ENCODE measurements at regions not wholly inside any gene's neighbourhood (a gene's known extent, or its start where the extent isn't known, plus 50 kb on each side); places are given as distances from the start of the nearest gene placed in this dataset.

DNA sequence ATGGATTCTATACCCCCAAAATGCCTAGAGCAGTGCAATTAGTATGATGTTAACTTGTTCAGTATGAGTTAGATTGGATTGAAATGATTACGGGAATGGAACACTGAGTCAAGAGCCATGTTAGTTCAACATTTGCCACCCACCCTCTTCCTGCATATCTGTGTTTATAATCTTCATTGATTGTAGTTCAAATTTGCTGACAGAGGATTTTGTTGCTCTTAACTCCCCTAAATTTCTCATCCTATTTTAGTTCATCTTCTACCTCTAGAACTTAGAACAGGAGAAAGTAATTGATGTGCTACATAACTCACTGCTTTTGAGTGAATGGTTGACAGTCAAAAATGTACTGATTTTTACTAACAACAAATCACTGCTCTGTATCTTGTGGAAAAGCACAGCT is 673.5 kb upstream of the NRXN1 start:
- TF ChIP-seq, protein P1, sequence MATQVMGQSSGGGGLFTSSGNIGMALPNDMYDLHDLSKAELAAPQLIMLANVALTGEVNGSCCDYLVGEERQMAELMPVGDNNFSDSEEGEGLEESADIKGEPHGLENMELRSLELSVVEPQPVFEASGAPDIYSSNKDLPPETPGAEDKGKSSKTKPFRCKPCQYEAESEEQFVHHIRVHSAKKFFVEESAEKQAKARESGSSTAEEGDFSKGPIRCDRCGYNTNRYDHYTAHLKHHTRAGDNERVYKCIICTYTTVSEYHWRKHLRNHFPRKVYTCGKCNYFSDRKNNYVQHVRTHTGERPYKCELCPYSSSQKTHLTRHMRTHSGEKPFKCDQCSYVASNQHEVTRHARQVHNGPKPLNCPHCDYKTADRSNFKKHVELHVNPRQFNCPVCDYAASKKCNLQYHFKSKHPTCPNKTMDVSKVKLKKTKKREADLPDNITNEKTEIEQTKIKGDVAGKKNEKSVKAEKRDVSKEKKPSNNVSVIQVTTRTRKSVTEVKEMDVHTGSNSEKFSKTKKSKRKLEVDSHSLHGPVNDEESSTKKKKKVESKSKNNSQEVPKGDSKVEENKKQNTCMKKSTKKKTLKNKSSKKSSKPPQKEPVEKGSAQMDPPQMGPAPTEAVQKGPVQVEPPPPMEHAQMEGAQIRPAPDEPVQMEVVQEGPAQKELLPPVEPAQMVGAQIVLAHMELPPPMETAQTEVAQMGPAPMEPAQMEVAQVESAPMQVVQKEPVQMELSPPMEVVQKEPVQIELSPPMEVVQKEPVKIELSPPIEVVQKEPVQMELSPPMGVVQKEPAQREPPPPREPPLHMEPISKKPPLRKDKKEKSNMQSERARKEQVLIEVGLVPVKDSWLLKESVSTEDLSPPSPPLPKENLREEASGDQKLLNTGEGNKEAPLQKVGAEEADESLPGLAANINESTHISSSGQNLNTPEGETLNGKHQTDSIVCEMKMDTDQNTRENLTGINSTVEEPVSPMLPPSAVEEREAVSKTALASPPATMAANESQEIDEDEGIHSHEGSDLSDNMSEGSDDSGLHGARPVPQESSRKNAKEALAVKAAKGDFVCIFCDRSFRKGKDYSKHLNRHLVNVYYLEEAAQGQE (IDR thresholded peaks at IDR 0.05; ENCODE audit: insufficient read depth in 1 of 2, low read depth in 2 of 2, low read length in 2 of 2), result no peak
- no peak for TF ChIP-seq FOXP2 (optimal IDR thresholded peaks at IDR 0.05; ENCODE audit: borderline replicate concordance, extremely low read depth, extremely low read length, insufficient read depth)
- no peak for TF ChIP-seq POLR2AphosphoS5 (IDR thresholded peaks at IDR 0.05; ENCODE audit: low read depth, low read length)
- TF ChIP-seq TAF1 (IDR thresholded peaks at IDR 0.05; ENCODE audit: borderline replicate concordance, insufficient read depth, low read length), result no peak
- no peak for TF ChIP-seq SIN3A (IDR thresholded peaks at IDR 0.05; ENCODE audit: borderline replicate concordance, insufficient read depth, low read length)

DNA sequence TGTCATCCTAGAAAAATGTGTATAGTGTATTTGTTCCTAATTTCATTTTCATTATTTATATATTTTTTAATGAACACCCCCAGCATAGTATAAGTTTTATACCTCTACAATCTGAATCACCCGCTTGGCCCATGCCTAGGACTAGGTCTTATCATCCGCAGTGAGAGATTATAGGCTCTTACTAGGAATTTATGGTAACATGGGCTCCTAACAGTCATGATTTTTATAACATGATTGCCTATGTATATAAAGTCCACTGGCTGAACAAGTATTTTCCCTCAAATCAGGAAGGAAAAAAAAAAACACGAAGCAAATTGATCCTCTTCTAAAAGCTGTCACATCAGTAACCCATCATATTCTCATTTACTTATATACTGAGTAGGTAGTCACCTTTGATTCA is 666.1 kb upstream of the NRXN1 start:
- TF ChIP-seq TAF1 (IDR thresholded peaks at IDR 0.05; ENCODE audit: borderline replicate concordance, insufficient read depth, low read length), result no peak
- TF ChIP-seq POLR2AphosphoS5 (IDR thresholded peaks at IDR 0.05; ENCODE audit: low read depth, low read length), result no peak
- TF ChIP-seq, protein P1 (IDR thresholded peaks at IDR 0.05; ENCODE audit: insufficient read depth in 1 of 2, low read depth in 2 of 2, low read length in 2 of 2), result no peak
- no peak for TF ChIP-seq FOXP2 (optimal IDR thresholded peaks at IDR 0.05; ENCODE audit: borderline replicate concordance, extremely low read depth, extremely low read length, insufficient read depth)
- TF ChIP-seq SIN3A (IDR thresholded peaks at IDR 0.05; ENCODE audit: borderline replicate concordance, insufficient read depth, low read length), result no peak

DNA sequence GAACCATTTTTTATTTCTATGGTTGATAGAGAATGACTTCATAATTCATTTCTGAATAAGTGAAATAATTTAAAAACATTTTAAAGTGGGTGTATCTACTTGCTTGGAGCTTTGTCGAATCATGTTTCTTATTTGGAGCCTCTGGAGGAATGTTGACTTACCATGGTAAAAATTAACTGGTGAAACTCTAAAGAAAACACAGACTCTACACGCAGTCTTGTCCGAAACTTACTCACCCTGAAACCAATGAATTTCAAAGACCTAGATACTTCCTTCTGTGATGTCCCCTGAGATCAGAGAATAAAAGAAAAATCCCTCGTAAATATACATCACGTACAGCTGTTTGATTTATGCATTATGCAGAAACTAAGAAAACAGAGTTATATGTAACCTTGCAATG is 665.2 kb upstream of the NRXN1 start:
- TF ChIP-seq, protein P1 (IDR thresholded peaks at IDR 0.05; ENCODE audit: insufficient read depth in 1 of 2, low read depth in 2 of 2, low read length in 2 of 2), result no peak
- TF ChIP-seq FOXP2 (optimal IDR thresholded peaks at IDR 0.05; ENCODE audit: borderline replicate concordance, extremely low read depth, extremely low read length, insufficient read depth), result no peak
- TF ChIP-seq TAF1 (IDR thresholded peaks at IDR 0.05; ENCODE audit: borderline replicate concordance, insufficient read depth, low read length), result no peak
- TF ChIP-seq SIN3A (IDR thresholded peaks at IDR 0.05; ENCODE audit: borderline replicate concordance, insufficient read depth, low read length), result no peak
- no peak for TF ChIP-seq POLR2AphosphoS5 (IDR thresholded peaks at IDR 0.05; ENCODE audit: low read depth, low read length)

DNA sequence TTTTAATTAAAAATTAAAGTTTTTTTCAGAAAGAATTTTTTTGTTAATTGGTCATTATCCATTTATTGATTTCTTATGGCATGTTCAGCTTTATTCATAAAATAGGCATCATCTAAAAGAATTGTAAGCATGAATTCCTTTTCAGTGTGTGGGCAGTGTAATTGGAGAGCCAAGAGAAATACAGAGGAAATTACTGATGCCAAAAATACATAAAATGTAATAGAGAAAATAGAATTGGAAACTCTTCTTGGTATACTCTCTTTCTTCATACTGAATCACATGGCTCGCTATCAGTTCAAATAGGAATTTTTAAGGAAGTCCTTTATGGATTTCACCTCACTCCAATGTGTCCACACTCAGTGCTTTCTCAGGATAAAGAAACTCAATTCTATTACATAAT is 663.6 kb upstream of the NRXN1 start:
- TF ChIP-seq FOXP2 (optimal IDR thresholded peaks at IDR 0.05; ENCODE audit: borderline replicate concordance, extremely low read depth, extremely low read length, insufficient read depth) (no peak), SIN3A (IDR thresholded peaks at IDR 0.05; ENCODE audit: borderline replicate concordance, insufficient read depth, low read length) (no peak), TAF1 (IDR thresholded peaks at IDR 0.05; ENCODE audit: borderline replicate concordance, insufficient read depth, low read length) (no peak), POLR2AphosphoS5 (IDR thresholded peaks at IDR 0.05; ENCODE audit: low read depth, low read length) (no peak)
- TF ChIP-seq, protein P1 (IDR thresholded peaks at IDR 0.05; ENCODE audit: insufficient read depth in 1 of 2, low read depth in 2 of 2, low read length in 2 of 2), result no peak

DNA sequence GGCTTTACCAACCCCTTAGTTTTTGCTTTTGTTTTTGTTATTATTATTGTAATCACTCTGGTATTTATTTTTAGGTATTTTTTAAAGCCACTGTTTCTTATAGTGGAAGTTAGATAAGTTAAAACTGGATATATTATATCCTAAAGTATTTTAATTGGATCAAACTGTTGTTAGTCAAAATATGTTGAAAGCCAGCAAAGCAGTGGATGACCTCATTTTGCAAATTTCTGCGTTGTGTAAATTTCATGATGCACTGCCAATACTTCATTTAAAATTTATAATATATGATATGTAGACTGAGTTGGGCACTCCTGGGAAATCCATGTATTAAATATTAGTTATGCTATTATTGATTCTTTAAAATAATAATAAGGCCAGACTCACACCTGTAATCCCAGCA is 661.7 kb upstream of the NRXN1 start:
- TF ChIP-seq POLR2AphosphoS5 (IDR thresholded peaks at IDR 0.05; ENCODE audit: low read depth, low read length) (no peak), FOXP2 (optimal IDR thresholded peaks at IDR 0.05; ENCODE audit: borderline replicate concordance, extremely low read depth, extremely low read length, insufficient read depth) (no peak), SIN3A (IDR thresholded peaks at IDR 0.05; ENCODE audit: borderline replicate concordance, insufficient read depth, low read length) (no peak)
- TF ChIP-seq, protein P1 (IDR thresholded peaks at IDR 0.05; ENCODE audit: insufficient read depth in 1 of 2, low read depth in 2 of 2, low read length in 2 of 2), result no peak

Measured in PFSK-1 (cell line).